SK-N-SH (cell line): ENCODE measurements at regions not wholly inside any gene's neighbourhood (a gene's known extent, or its start where the extent isn't known, plus 50 kb on each side); places are given as distances from the start of the nearest gene placed in this dataset.

ENCODE experiments used
- CTCF ChIA-PET: fragments of 300-600, 350-600 bp; formaldehyde crosslinking; extraction: SDS; loops from one replicate; lab custom pipeline; 2021; lab: Yijun Ruan, JAX
- POLR2A ChIA-PET: fragments of 350-600 bp; sonication (Branson Sonifier 250); formaldehyde crosslinking; extraction: SDS; loops from one replicate; lab custom pipeline; 2020; ENCODE audit warnings: antibody characterized with exemption, inconsistent platforms; lab: Yijun Ruan, JAX
- DNase-seq: peaks from one replicate; pipeline ENCODE4 v3.0.0; 2012
- H2AFZ ChIP-seq: fragments of 200-600 bp; sonication (generic); 2 replicates; pipeline ENCODE4 v1.8.1; 2016; ENCODE audit warnings: antibody characterized with exemption, mild to moderate bottlenecking, low read depth
- H3F3A ChIP-seq: fragments of 200-600 bp; sonication (generic); replicated peaks from 2 replicates; pipeline ENCODE3; 2016; ENCODE audit warnings: antibody characterized with exemption, mild to moderate bottlenecking; ENCODE audit not compliant: insufficient read depth
- H3K27ac ChIP-seq, 2 experiments: fragments of 200-500 bp in 1 of 2; fragments of 200-600 bp in 1 of 2; sonication (Bioruptor generic) in 1 of 2; sonication (generic), shearing (Covaris generic) in 1 of 2; 2 replicates each; pipeline versions ENCODE4 v1.5.1 to v1.6.1; 2014 to 2016; ENCODE audit warnings: low read depth in 2 of 2, inconsistent platforms in 1 of 2, low read length in 1 of 2, mild to moderate bottlenecking in 1 of 2, mixed read lengths in 1 of 2
- H3K27me3 ChIP-seq: fragments of 200-600 bp; sonication (generic), shearing (Covaris generic); 2 replicates; pipeline ENCODE4 v1.6.1; 2016; ENCODE audit warnings: mixed run types; ENCODE audit not compliant: insufficient read depth
- H3K36me3 ChIP-seq, 2 experiments: fragments of 200-500 bp in 1 of 2; fragments of 200-600 bp in 1 of 2; sonication (Bioruptor generic) in 1 of 2; sonication (generic) in 1 of 2; replicated peaks in 1 of 2; 2 replicates each; pipeline versions ENCODE3 to v1.5.1; 2014 to 2016; ENCODE audit warnings: low read length in 1 of 2, mild to moderate bottlenecking in 1 of 2; ENCODE audit not compliant: insufficient read depth in 2 of 2, control insufficient read depth in 1 of 2
- H3K4me1 ChIP-seq, 2 experiments: fragments of 200-500 bp in 1 of 2; fragments of 200-600 bp in 1 of 2; sonication (Bioruptor generic) in 1 of 2; sonication (generic), shearing (Covaris generic) in 1 of 2; 2 replicates each; pipeline versions ENCODE4 v1.5.1 to v1.6.1; 2014 to 2016; ENCODE audit warnings: low read depth in 1 of 2, low read length in 1 of 2, mixed run types in 1 of 2; ENCODE audit not compliant: insufficient read depth in 2 of 2, control insufficient read depth in 1 of 2
- H3K4me2 ChIP-seq: fragments of 200-600 bp; sonication (generic), shearing (Covaris generic); 2 replicates; pipeline ENCODE4 v1.6.1; 2017; ENCODE audit warnings: mixed run types
- H3K4me3 ChIP-seq, 2 experiments: fragments of 200-500 bp in 1 of 2; fragments of 200-600 bp in 1 of 2; sonication (Bioruptor generic) in 1 of 2; sonication (generic), shearing (Covaris generic) in 1 of 2; 2 replicates each; pipeline versions ENCODE4 v1.5.1 to v1.8.1; 2014 to 2016; ENCODE audit warnings: low read depth in 2 of 2, inconsistent platforms in 1 of 2, low read length in 1 of 2, mild to moderate bottlenecking in 1 of 2, mixed read lengths in 1 of 2, moderate library complexity in 1 of 2
- H3K79me2 ChIP-seq: fragments of 200-600 bp; sonication (generic); 2 replicates; pipeline ENCODE4 v1.8.1; 2017; ENCODE audit warnings: mild to moderate bottlenecking; ENCODE audit not compliant: insufficient read depth
- H3K9ac ChIP-seq: fragments of 200-600 bp; sonication (generic); 2 replicates; pipeline ENCODE4 v1.6.1; 2017; ENCODE audit warnings: mixed run types
- H3K9me2 ChIP-seq: fragments of 200-600 bp; sonication (generic); 2 replicates; pipeline ENCODE4 v1.6.1; 2017; ENCODE audit warnings: mixed run types
- H3K9me3 ChIP-seq: fragments of 200-600 bp; sonication (generic); 2 replicates; pipeline ENCODE4 v1.6.1; 2017; ENCODE audit warnings: mixed run types, mild to moderate bottlenecking, moderate library complexity
- H4K20me1 ChIP-seq: fragments of 200-600 bp; sonication (generic); 2 replicates; pipeline ENCODE4 v1.6.1; 2017; ENCODE audit warnings: mild to moderate bottlenecking, mixed run types; ENCODE audit not compliant: insufficient read depth
- ELF1 ChIP-seq: IDR thresholded peaks from 2 replicates; pipeline ENCODE4 v1.4.0; 2012
- MAX ChIP-seq: IDR thresholded peaks from 2 replicates; pipeline ENCODE4 v1.4.0; 2012; ENCODE audit warnings: low read depth
- MEF2A ChIP-seq: IDR thresholded peaks from 2 replicates; pipeline ENCODE4 v1.4.0; 2012; ENCODE audit warnings: low read depth, borderline replicate concordance
- NFIC ChIP-seq: IDR thresholded peaks from 2 replicates; pipeline ENCODE4 v1.4.0; 2012; ENCODE audit warnings: borderline replicate concordance
- RAD21 ChIP-seq: IDR thresholded peaks from 2 replicates; pipeline ENCODE4 v1.6.1; 2012; ENCODE audit warnings: mild to moderate bottlenecking, low read length
- RCOR1 ChIP-seq: fragments of 150-350 bp; IDR thresholded peaks from 2 replicates; pipeline ENCODE4 v1.6.1; 2017; ENCODE audit warnings: antibody characterized with exemption, low read length
- REST ChIP-seq: IDR thresholded peaks from 2 replicates; pipeline ENCODE4 v1.6.1; 2012; ENCODE audit warnings: mild to moderate bottlenecking, low read depth, low read length, moderate library complexity
- RXRA ChIP-seq: IDR thresholded peaks from 2 replicates; pipeline ENCODE4 v1.4.0; 2012; ENCODE audit warnings: low read depth, mild to moderate bottlenecking, borderline replicate concordance
- SMC3 ChIP-seq: IDR thresholded peaks from 2 replicates; pipeline ENCODE4 v1.6.1; 2012; ENCODE audit warnings: low read depth, low read length, improper control_type of control experiment
- USF2 ChIP-seq: fragments of 150-350 bp; IDR thresholded peaks from 2 replicates; pipeline ENCODE4 v1.6.1; 2017; ENCODE audit warnings: antibody characterized with exemption, low read length, low read depth, borderline replicate concordance
- WGBS: methylation state at CpG from one replicate; pipeline ENCODE4 v1.1.6; 2017; ENCODE audit warnings: low lambda C conversion rate; 5-methylcytosine and 5-hydroxymethylcytosine counted together

- CTCF ChIA-PET = no interaction called here
- Histone ChIP-seq H3K9me3 (no peaks in the 10 kb centered on the region), H3K9ac (no peak overlapping the region), H4K20me1 (no peaks in the 10 kb centered on the region), H3K36me3 (no peaks in the 10 kb centered on the region), H3F3A (no peaks in the 10 kb centered on the region), H3K4me2 (no peak overlapping the region), H2AFZ (no peak overlapping the region), H3K27ac (no peak overlapping the region), H3K79me2 (no peaks in the 10 kb centered on the region), H3K4me1 (peaks cover 0 to 20% of the 10 kb centered on the region in 2 experiments; a peak in 2 of 4 replicates), H3K4me3 (no peak overlapping the region), H3K9me2 (no peaks in the 10 kb centered on the region), H3K27me3 (no peaks in the 10 kb centered on the region)
- 25% methylated on average over 3 of the region's 3 CpGs for WGBS
- POLR2A ChIA-PET = no interaction called here
- DNase-seq = no peak
- no peak for TF ChIP-seq MAX
- TF ChIP-seq REST = no peak
- TF ChIP-seq ELF1 = no peak
- TF ChIP-seq RCOR1 = no peak
Measured at GRCh38 chr20:52744441-52744840, 227.7 kb upstream of the TSHZ2 start.

- WGBS = 40% methylated on average over 6 of the region's 6 CpGs
- POLR2A ChIA-PET = no interaction called here
Measured at GRCh38 chr20:52738081-52738480, 234.1 kb upstream of the TSHZ2 start.

More at GRCh38 chr20:52738081-52738480, 234.1 kb upstream of the TSHZ2 start:
- no peaks in the 10 kb centered on the region for H3F3A ChIP-seq
- no peaks in the 10 kb centered on the region for H3K36me3 ChIP-seq
- no peak overlapping the region for H3K9ac ChIP-seq
- no peaks in the 10 kb centered on the region for H3K9me3 ChIP-seq
- no peaks in the 10 kb centered on the region for H3K79me2 ChIP-seq
- no peaks in the 10 kb centered on the region for H3K4me1 ChIP-seq
- TF ChIP-seq REST (no peak), SMC3 (no peak), ELF1 (no peak), NFIC (no peak), RXRA (no peak), MEF2A (no peak), RAD21 (no peak), USF2 (no peak)
- no peaks in the 10 kb centered on the region for H3K27me3 ChIP-seq
- no peak for DNase-seq
- H3K9me2 ChIP-seq = no peaks in the 10 kb centered on the region
- H4K20me1 ChIP-seq = no peaks in the 10 kb centered on the region
- H3K27ac ChIP-seq = no peak overlapping the region
- H3K4me3 ChIP-seq = no peak overlapping the region
- H2AFZ ChIP-seq = no peak overlapping the region
- CTCF ChIA-PET = interaction anchor here (2.1 kb wide), 1 partner anchor 426 kb away, joined by 4 read pairs; no protein-coding TSS in a partner anchor
- no peak overlapping the region for H3K4me2 ChIP-seq
